GM19372 (cell line): ENCODE measurements at regions not wholly inside any gene's neighbourhood (a gene's known extent, or its start where the extent isn't known, plus 50 kb on each side); places are given as distances from the start of the nearest gene placed in this dataset.
A peak's percentile ranks its signal among the peaks of the same experiment; 100 is the strongest.
"Not testable (repeated sequence)": the region's sequence is repeated elsewhere in the genome, so short reads cannot be mapped to it uniquely, and the experiment has no call there.

Experiments
- ATAC-seq: cut with Tn5 transposase; IDR thresholded peaks from one replicate; pipeline ENCODE4 v1.9.1; 2021; ENCODE audit warnings: mild to moderate bottlenecking, low read depth, moderate library complexity; ENCODE audit not compliant: unreplicated experiment

GRCh38 chrX:31014474-31014873 lies 57.4 kb downstream of the FTHL17 start:
- ATAC-seq = not testable (repeated sequence)

GRCh38 chrX:31012509-31013025 lies 59.3 kb downstream of the FTHL17 start:
- no peak for ATAC-seq

GRCh38 chrX:31007321-31007720 lies 64.5 kb downstream of the FTHL17 start:
- ATAC-seq = no peak

GRCh38 chrX:31006027-31006426 lies 65.8 kb downstream of the FTHL17 start:
- no peak for ATAC-seq

- ATAC-seq = no peak
These were observed 74.4 kb downstream of the FTHL17 start for GRCh38 chrX:30997411-30997810.

GRCh38 chrX:30995705-30996104 lies 76.1 kb downstream of the FTHL17 start:
- no peak for ATAC-seq

- no peak for ATAC-seq
These were observed 76.7 kb downstream of the FTHL17 start for GRCh38 chrX:30995060-30995700.

- not testable (repeated sequence) for ATAC-seq
These were observed 77.8 kb downstream of the FTHL17 start for GRCh38 chrX:30994018-30994417.

GRCh38 chrX:30992381-30992904 lies 79.4 kb downstream of the FTHL17 start:
- no peak for ATAC-seq

GRCh38 chrX:30990361-30990760 lies 81.5 kb downstream of the FTHL17 start:
- no peak for ATAC-seq

- no peak for ATAC-seq
These were observed 89.4 kb downstream of the FTHL17 start for GRCh38 chrX:30982467-30982866.

- no peak for ATAC-seq
These were observed 89.9 kb downstream of the FTHL17 start for GRCh38 chrX:30981968-30982367.

GRCh38 chrX:30979271-30979670 lies 90.2 kb upstream of the TAB3 start:
- no peak for ATAC-seq

GRCh38 chrX:30975467-30975866 lies 86.4 kb upstream of the TAB3 start:
- no peak for ATAC-seq

- ATAC-seq = no peak
These were observed 84.9 kb upstream of the TAB3 start for GRCh38 chrX:30973784-30974427.

- ATAC-seq = peak; percentile 93
These were observed 82.9 kb upstream of the TAB3 start for GRCh38 chrX:30971774-30972603.

GRCh38 chrX:30967516-30967915 lies 78.5 kb upstream of the TAB3 start:
- no peak for ATAC-seq

GRCh38 chrX:30965767-30966166 lies 76.7 kb upstream of the TAB3 start:
- ATAC-seq = no peak

GRCh38 chrX:30961387-30962174 lies 72.5 kb upstream of the TAB3 start:
- no peak for ATAC-seq

- no peak for ATAC-seq
These were observed 68.7 kb upstream of the TAB3 start for GRCh38 chrX:30957753-30958152.
